HG03469 (cell line): ENCODE measurements at regions not wholly inside any gene's neighbourhood (a gene's known extent, or its start where the extent isn't known, plus 50 kb on each side); places are given as distances from the start of the nearest gene placed in this dataset.

ENCODE experiments used
- ATAC-seq: cut with Tn5 transposase; IDR thresholded peaks from one replicate; pipeline ENCODE4 v1.9.1; 2021; ENCODE audit warnings: mild to moderate bottlenecking, moderate library complexity, moderate number of reproducible peaks; ENCODE audit not compliant: unreplicated experiment

DNA sequence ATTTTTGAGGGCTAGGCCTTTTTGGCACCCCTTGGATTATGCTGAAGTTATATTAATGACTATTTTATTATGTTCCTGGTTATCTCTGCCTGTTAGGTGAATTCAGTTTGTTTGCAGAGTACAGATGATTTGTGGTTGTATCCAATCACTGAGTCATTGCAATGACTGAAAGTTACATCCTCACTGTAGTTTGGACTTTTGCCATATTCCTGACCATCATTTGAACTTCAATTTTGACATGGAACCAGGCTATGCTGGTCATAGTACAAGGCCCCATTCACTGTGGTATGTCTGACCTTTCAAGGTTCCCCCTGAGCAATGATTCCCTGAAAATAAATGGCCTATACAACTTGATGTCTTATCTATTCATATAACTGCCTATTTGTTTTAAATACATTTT lies 621.0 kb downstream of the CCER1 start:
- ATAC-seq, result no peak

DNA sequence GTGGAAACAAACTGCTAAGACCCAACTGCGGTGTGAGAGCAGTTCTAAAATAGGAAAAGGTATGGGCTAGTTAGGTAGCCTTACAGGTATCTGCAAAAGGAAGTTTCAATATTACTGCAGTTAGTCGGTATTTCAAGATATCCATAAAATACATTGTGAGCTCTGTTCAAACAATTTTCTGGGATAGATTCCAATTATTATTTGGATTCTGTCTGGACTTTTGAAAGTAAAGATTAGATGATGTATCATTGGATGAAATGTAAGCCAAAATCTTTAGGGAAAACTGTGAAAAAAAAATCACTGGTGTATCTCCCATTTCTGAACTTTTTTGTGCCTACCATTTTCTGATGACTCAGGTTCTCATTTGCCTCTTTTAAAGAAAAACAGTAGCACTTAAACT lies 621.6 kb downstream of the CCER1 start:
- no peak for ATAC-seq

DNA sequence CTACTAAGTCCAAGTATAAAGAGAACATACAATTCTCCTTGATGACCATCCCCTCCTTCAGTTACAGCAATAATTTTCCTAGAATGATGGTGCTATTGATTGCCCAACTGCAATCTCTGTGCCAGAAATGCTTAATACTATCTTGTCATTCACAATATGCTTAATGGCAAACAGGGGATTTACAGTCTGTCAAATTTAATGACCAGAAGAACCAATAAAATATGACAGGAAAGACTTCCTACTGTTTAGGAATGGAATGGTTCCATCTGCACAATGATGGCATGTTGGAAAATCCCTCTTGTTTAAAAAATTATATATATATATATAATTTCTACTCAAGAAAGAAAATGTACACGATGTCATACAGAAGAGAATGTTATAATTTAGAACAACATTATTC lies 623.2 kb downstream of the CCER1 start:
- ATAC-seq, result no peak

DNA sequence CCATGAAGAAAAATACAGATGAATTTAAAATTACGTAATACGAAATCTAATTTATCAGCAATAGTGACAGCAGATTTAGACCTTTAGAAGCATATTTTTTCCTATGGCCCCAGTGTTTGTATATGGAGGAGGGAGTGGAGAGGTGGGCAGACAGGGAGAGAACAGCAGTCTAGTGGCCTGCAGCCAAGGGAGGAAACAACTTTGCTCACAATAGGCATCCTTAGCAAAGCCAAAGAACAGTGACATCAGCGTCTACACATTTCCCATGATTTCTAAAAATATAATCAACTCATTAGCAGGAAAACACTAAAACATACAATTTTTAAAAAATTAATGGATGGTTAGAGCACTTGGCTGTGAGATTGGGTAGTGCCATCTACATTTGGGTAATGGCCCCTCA lies 622.6 kb upstream of the ATP2B1 start:
- no peak for ATAC-seq

DNA sequence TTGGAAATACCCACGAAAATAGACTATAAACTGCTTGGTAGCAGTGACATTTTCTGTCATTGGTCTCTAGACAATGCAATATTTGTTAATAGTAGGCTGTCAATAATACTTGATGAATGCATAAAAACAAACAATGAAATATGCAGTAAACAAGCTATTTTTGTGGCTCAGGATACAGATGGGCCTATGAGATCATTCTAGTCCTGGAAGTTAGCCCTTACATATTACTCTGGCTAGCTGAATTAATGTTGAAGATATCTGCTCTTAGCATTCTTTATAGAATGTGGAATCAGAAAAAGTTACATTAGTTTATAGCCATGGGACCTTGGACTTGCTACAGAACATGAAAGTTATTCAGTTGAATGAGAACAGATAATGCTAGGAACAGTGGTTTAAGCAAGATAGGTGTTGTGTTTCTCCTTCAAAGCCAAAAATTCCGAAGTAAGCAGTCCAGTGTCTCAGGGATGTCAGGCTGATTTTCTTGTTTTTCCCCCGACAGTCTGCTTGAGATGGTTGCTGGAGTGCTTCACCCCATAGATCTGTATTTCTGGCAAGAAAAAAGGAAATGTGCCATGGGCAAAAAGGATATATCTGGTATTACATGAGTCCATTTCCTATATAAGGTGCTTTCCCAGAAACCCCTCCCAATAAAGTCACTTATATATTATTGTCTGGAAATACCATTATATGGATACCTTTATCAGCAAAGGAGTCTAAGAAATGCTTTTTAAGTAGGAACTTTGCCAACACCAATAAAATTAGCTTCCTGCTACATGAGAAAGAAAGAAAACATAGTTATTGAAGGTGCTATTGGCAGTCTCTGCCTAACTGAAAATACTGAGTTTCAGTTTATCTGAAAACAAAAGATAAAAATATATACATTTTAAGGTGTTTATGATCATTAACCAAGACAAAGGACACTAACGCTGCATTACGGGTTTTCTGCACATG lies 619.4 kb upstream of the ATP2B1 start:
- ATAC-seq, result no peak

DNA sequence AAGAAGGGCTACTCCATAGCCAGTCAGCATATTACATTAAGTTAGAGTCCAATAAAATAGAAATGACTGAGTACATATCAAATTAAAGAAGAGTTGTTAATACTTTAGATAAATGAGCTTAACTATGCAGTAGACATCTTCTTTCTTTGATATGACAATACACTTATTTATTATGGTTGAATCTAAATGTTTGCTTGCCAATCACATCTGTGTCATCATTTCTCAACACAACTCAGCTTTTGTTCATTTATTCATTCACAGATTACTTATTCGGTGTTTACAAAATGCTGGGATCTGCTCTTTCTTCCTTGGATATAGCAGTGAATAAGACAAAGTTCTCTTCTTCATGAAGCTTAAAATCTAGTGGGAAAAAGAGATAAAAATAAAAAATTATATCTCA lies 614.6 kb upstream of the ATP2B1 start:
- no peak for ATAC-seq

DNA sequence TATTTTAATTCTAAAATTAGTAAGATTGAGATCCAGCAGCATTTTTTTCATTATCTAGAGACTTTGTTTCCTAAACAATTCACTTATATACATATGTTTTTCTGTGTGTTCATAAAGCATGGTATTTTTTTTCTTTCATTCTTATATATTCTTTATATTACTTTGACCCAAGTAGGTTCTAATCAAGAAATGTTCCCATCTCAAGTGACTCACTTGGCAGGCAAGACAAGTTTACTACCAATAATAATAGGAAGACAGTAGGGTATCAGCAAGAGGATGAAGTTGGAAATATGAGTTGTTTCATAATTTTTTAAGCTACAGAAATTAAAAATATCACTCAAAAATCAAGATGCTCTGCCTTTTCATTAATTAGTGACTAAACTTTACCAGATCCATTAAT lies 613.4 kb upstream of the ATP2B1 start:
- ATAC-seq, result no peak

DNA sequence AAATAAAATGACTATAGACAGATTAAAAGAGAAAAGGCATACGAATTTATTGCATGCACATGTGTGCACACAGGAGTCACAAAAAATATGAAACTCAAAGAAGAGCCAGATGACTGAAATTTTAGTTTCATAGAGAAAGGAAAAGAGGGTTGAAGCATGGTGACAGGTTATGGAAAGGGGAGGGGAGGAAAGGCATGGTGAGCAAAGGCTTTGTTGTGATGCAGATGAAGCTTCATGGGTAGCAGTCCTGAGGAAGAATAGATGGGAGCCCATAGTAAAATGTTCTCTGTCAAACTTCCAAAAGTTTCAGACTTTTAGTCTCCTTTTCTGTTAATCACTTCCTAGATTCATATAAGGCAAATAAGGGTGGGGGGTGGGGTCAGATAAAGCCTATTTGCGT lies 612.7 kb upstream of the ATP2B1 start:
- no peak for ATAC-seq

DNA sequence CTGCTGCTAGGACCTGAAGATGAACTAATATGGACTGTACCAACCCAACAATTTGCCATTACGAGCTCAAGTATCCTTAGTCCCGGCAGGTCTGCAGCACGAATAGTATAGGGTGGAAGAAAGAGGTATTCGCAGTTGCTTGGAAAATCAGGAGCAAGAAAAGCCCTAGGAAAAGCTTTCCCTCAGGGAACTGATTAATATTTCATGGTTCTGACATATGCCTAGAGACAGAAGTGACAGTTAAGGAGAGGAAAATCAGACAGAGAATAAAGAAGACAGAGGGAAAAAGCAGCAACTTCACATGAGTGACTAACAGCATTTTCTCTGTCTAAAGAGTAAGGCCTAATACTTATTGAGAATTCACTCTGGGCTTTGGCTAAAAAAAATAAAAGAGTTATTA lies 602.9 kb upstream of the ATP2B1 start:
- no peak for ATAC-seq

DNA sequence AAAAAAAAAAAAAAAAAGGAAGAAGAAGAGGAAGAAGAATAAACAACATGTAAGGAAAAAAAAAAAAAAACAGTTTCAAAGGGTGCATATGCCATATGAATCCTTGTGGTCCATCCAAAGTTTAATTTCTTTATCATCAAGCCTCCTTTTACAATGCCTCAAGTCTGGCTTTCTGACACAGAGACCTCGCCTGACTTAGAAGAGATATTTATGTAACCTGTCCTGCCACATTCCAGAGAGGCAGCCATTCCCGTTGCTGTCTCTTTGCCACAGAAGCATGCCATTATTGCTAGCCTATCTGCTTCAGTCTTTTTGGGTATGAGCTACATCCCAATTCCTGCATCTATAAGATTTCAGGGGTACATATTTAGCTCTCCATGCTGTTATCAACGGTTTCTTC lies 596.7 kb upstream of the ATP2B1 start:
- ATAC-seq, result no peak

DNA sequence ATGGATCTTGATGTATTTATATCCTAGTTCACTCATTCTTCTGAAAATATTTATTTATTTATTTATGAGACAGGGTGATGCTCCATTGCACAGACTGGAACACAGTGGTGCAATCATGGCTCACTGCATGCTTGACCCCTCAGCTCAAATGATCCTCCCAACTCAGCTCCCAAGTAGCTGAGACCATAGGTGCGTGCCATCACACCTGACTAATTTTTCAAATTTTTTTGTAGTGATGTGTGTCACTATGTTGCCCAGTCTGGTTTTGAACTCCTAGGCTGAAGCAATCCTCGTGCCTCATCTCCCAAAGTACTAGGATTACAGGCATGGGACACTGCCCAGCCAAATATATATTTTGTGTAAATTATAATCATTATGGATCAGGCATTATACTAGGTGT lies 595.6 kb upstream of the ATP2B1 start:
- no peak for ATAC-seq

DNA sequence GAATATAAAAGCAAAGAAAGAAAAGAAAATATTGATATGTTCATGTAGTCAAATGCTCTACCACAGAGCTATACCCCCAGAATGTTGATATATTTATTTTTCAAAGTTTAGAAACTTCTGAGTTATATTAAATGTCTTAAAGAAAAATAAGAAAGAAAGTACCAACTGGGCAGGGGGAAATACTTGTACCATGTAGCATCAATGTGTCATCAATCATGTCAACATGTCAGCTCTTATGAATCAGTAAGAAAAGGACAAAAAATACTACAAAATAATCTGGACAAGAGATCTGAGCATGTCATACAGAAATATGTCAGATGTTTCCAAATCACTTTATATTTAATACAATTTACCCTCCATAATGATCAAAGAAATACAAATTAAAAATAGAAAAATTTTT lies 595.1 kb upstream of the ATP2B1 start:
- no peak for ATAC-seq

DNA sequence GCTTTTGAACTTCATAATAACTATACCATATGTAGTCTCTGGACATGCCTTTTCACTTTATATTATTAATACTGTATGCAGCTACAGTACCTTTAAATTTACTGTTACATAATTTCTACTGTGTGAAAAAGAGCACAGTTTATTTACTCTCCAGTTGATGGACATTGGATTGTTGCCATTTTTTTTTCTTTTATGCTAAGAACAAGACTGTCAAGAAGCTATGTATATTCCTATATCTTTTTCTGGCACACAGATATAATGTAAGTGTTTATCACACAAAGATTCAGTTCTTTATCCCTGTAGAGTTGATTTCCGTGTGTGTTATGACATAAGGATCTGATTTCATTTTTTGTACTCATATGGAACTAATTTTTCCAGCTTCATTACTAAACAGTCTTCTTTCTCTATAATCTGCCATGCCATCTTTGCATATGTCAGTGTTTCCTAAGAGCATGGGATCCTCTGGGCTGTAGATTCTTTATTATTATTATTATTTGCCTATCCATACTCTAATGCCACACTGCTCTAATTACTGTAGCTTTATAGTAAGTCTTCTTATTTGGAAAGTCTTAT lies 593.0 kb upstream of the ATP2B1 start:
- no peak for ATAC-seq

DNA sequence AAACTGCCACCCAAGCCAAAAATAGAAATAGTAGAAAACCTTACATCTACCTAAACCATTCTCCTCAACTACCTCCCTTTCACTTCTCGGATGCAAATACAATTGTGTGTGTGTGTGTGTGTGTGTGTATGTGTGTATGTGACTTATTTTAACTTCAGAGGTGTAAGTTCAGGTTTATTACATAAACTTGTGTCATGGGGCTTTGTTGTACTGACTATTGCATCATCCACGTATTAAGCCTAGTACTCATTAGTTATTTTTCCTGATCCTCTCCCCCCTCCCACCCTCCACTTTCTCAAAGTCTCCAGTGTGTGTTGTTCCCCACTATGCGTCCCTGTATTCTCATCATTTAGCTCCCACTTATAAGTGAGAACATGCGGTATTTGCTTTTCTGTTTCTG lies 592.5 kb upstream of the ATP2B1 start:
- ATAC-seq, result no peak

DNA sequence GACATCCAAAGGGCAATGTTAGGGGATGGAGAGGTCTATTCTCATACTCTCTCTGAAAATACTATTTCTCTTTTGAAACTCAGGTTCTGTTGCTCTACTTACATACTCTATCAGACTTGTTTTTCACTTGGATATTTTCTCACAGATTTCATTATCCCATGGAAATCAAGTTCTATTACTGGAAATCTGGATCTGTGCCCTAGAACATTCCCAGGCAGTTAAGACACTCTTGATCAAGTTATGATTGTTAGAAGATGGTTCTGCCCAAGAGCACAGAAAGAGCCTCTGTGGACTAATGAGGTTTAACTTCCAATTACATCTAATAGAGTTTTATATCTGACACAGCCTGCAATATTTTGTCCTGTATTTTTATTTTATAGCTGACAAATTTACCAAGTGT lies 591.0 kb upstream of the ATP2B1 start:
- no peak for ATAC-seq

DNA sequence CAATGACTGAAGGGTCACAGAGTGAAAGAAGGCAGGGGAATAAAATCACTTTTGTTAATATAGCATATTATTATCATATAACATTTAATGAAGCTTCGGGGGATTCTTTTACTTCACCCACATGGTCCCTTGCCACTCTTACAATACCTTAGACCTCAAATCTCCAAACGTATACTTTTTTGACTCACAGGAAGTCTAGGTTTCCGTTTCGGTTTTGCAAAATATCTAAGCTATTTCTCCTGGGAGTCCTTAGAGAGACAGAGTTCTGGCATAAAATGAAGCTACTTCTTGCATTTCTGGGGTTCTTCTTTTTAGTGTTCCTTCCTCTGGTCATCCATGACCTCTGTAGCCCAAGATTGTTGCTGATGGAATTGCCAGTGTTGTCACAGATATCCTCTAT lies 590.5 kb upstream of the ATP2B1 start:
- ATAC-seq, result peak; percentile 99

DNA sequence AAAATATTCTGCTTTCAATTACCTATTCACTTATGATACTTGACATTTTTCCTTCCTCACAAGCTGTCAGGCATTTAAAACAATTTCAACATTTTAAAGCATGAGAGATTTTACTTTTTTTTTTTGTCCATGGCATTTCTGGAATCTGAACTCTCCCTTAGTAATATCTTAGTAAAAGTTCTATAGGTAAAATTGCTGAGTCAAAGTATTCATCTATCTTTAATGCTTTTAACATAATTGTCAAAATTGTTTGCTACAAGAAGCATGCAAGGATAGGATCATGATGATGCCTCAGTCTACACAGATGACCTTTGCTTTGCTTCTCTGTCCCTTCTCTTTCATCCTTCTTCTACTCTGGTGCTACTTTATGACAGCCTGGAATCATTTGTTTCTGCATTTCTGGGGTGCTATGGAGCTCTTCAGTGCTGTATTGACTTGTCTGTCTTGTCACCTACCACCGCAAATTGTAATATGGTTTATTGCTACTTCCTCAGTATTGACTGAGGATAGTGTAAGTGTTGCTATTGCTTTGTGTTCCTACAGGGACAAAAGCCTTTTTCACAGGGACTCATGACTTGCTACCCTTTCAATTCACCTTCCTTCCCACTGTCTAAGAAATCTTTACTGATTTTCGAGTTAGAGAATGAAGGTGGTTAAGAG lies 589.8 kb upstream of the ATP2B1 start:
- no peak for ATAC-seq

DNA sequence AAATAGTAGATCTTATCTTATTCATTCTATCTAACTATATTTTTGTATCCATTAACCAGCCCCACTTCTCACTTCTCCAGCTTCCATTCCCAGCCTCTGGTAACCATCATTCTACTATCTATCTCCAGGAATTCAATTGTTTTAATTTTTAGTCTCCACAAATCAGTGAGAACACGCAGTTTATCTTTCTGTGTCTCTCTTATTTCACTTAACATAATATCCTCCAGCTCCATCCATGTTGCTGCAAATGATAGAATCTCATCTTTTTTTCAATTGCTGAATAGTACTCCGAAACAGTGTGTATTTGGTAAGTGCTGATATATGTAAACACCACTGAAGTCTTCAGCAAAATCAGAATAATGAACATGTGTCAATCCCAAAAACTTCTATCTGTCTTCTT lies 587.2 kb upstream of the ATP2B1 start:
- no peak for ATAC-seq

DNA sequence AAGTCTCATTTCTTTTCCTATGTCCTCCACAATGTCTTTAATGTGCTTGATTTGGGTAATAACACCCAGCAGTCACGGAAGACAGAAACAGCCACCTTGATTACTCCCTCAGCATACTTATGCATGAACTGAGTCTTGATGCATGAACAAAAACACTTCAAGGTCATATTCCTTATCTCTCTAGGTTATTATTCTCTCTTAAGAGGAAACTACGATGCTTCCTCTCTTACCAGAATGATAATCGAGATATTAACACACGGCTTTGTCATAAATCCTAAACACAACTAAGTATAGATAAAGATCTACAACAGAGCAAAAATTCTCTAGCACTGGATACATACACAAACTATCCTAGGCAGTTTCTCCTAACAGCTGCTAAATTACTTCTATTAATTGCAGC lies 583.5 kb upstream of the ATP2B1 start:
- no peak for ATAC-seq

DNA sequence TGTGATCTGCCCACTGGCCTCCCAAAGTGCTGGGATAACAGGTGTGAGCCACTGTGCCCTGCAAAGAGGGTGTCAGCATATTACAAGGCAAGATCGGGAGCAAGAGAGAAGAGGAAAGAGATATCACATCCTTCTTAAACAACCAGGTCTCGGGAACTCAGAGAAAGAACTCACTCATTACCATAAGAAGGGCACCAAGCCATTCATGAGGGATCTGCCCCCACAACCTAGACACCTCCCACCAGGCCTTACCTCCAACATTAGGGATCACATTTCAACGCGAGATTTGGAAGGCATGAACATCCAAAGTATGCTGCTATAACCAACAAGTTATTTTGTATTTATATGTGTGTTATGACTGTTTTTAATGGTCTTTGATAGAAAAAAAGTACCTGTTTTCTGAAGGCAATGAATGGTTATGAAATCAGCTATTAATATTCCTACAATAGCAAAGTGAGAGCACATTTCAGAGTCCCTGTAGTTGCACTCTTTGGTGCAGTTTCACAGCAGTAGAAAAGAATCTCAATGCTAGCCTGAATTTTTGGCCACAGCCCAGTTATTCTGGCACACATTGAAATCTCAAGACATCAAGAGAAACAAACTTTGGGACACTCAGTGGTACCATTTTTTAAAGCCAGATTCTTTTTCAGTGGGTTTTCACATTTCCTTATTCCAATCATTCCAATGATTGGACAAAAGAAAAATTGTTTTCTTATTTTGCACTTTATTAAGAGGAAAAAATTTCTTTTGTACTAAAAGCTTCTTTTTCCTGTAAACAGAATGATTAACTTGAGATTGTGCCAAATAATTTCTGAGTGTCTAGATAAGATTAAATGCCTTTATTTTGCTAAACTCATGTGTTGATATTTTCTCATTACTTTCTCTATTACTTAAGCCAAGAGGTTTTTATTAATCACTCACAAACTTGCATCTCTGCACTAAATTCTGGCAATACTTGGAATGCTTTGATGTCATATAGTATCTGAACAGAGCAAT lies 582.6 kb upstream of the ATP2B1 start:
- no peak for ATAC-seq

DNA sequence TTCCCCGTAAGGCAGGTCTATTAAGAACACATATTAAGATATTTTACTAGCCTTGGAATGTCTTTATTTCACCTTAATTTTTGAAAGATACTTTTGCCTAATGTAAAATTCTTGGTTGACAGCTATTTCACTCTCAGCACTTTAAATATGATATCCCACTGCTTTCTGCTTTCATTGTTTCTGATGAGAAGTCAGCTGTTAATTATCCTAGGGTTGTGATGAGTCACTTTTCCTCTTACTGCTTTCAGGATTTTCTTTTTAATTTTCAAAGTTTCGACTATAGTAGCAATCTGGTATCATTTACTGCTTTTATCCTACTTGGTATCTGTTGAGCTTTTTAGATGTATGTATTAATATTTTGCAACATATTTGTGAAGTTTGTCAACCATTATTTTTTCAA lies 578.9 kb upstream of the ATP2B1 start:
- ATAC-seq, result no peak
